ENCODE measurements at regions not wholly inside any gene's neighbourhood (a gene's known extent, or its start where the extent isn't known, plus 50 kb on each side); places are given as distances from the start of the nearest gene placed in this dataset.

GRCh38 chr3:182178488-182179200, 466.9 kb downstream of the SOX2 start:
- TF ChIP-seq POLR2AphosphoS5 (IDR thresholded peaks at IDR 0.05): no peak
- TF ChIP-seq CTCF (IDR thresholded peaks at IDR 0.05): no peak
- TF ChIP-seq POLR2A (IDR thresholded peaks at IDR 0.05): no peak

Data from prostate gland (tissue), 2 donors.